Astrocyte of the cerebellum (primary cell): ENCODE measurements at regions not wholly inside any gene's neighbourhood (a gene's known extent, or its start where the extent isn't known, plus 50 kb on each side); places are given as distances from the start of the nearest gene placed in this dataset.

Experiments used
- DNase-seq: peaks from one replicate; pipeline ENCODE4 v3.0.0-alpha.2; 2011; ENCODE audit warnings: low read depth
- H3K4me3 ChIP-seq: 2 replicates; pipeline ENCODE4 v1.5.1; 2011; ENCODE audit warnings: mild to moderate bottlenecking, low read depth, low read length, moderate library complexity
- CTCF ChIP-seq: IDR thresholded peaks from 2 replicates; pipeline ENCODE4 v1.5.1; 2012; ENCODE audit warnings: low read length, low read depth, moderate library complexity, mild to moderate bottlenecking; ENCODE audit errors: missing control alignments
- in situ Hi-C: cut with HindIII; loops from 2 replicates; pipeline ENCODE4 v1.10.0; 2017; ENCODE audit warnings: low sequenced_read_pairs

GRCh38 chr14:104442631-104443390, 136.8 kb upstream of the C14orf180 start:
- no peak for DNase-seq
- in situ Hi-C loops, result no loop called here
- no peak overlapping the region for H3K4me3 ChIP-seq
- TF ChIP-seq CTCF, result no peak

- no peak for DNase-seq
- TF ChIP-seq CTCF, result no peak
- in situ Hi-C loops, result no loop called here
- H3K4me3 ChIP-seq, result no peak overlapping the region
Observed at GRCh38 chr14:104443391-104444158, 136.0 kb upstream of the C14orf180 start.

GRCh38 chr14:104444159-104445030, 135.2 kb upstream of the C14orf180 start:
- TF ChIP-seq CTCF, result no peak
- no peak for DNase-seq
- no peak overlapping the region for H3K4me3 ChIP-seq
- in situ Hi-C loops, result no loop called here

GRCh38 chr14:104445086-104445485, 134.5 kb upstream of the C14orf180 start:
- no peak for TF ChIP-seq CTCF
- no peak for DNase-seq
- in situ Hi-C loops, result no loop called here
- H3K4me3 ChIP-seq, result no peak overlapping the region

- H3K4me3 ChIP-seq, result no peak overlapping the region
- DNase-seq, result no peak
- TF ChIP-seq CTCF, result no peak
- in situ Hi-C loops, result no loop called here
Observed at GRCh38 chr14:104445832-104446381, 133.7 kb upstream of the C14orf180 start.

- in situ Hi-C loops, result no loop called here
- TF ChIP-seq CTCF, result no peak
- H3K4me3 ChIP-seq, result no peak overlapping the region
- no peak for DNase-seq
Observed at GRCh38 chr14:104446611-104447010, 133.0 kb upstream of the C14orf180 start.
